Endothelial cell of umbilical vein (primary cell): ENCODE measurements at regions not wholly inside any gene's neighbourhood (a gene's known extent, or its start where the extent isn't known, plus 50 kb on each side); places are given as distances from the start of the nearest gene placed in this dataset.
A peak's percentile ranks its signal among the peaks of the same experiment; 100 is the strongest.

Experiments used
- BruUV-seq: library from RNA; stranded (reverse); fragments of 400-500 nt; replicated peaks from 2 replicates; lab custom pipeline; 2021; lab: Mats Ljungman, UMichigan
- CTCF ChIA-PET: fragments of 300-600, 350-600 bp; sonication (Branson Sonifier 250); formaldehyde crosslinking; loops from one replicate; lab custom pipeline; 2021; ENCODE audit warnings: antibody characterized with exemption, inconsistent platforms; lab: Charles Lee
- POLR2A ChIA-PET: fragments of 300-600, 350-600 bp; sonication (Branson Sonifier 250); formaldehyde crosslinking; loops from one replicate; lab custom pipeline; 2021; ENCODE audit warnings: antibody characterized with exemption, inconsistent platforms; lab: Charles Lee
- DNase-seq: peaks from one replicate; pipeline ENCODE4 v3.0.0-alpha.2; 2011; ENCODE audit warnings: low read depth, low spot score
- FAIRE-seq: peaks from 2 replicates; lab custom pipeline; 2011; peaks lifted over from hg19 to GRCh38; lab: Jason Lieb, UNC
- H2AFZ ChIP-seq: 2 replicates; pipeline ENCODE4 v1.6.0; 2012; ENCODE audit warnings: low read depth, low read length, control low read depth, inconsistent platforms
- H3K27ac ChIP-seq: 2 replicates; pipeline ENCODE4 v1.5.1; 2011; ENCODE audit warnings: low read depth, mild to moderate bottlenecking, control low read depth, low read length, moderate library complexity; ENCODE audit not compliant: insufficient read depth
- H3K27me3 ChIP-seq, 2 experiments: 2 replicates each; pipeline versions ENCODE4 v1.6.0 to v1.6.1; 2011; ENCODE audit warnings: low read length in 2 of 2, mixed read lengths in 1 of 2; ENCODE audit not compliant: control insufficient read depth in 2 of 2, insufficient read depth in 2 of 2
- H3K36me3 ChIP-seq, 2 experiments: 2 replicates in 1 of 2; 3 replicates in 1 of 2; pipeline ENCODE4 v1.5.1; 2011; ENCODE audit warnings: low read length in 2 of 2, mild to moderate bottlenecking in 1 of 2, moderate library complexity in 1 of 2; ENCODE audit not compliant: control insufficient read depth in 2 of 2, insufficient read depth in 2 of 2; ENCODE audit errors: extremely low read depth in 1 of 2
- H3K4me1 ChIP-seq: 3 replicates; pipeline ENCODE4 v1.5.1; 2011; ENCODE audit warnings: mild to moderate bottlenecking, low read length; ENCODE audit not compliant: control insufficient read depth, insufficient read depth; ENCODE audit errors: extremely low read depth
- H3K4me2 ChIP-seq: 2 replicates; pipeline ENCODE4 v1.6.1; 2011; ENCODE audit warnings: low read length, control low read depth, mixed read lengths; ENCODE audit not compliant: insufficient read depth
- H3K4me3 ChIP-seq, 3 experiments: fragments of 200-600 bp in 1 of 3; sonication (generic), shearing (Covaris generic) in 1 of 3; replicated peaks in 1 of 3; 2 replicates each; pipeline ENCODE4 v1.5.1; 2011 to 2016; ENCODE audit warnings: control low read depth in 3 of 3, low read length in 3 of 3, mild to moderate bottlenecking in 2 of 3, inconsistent platforms in 1 of 3, low read depth in 1 of 3, moderate library complexity in 1 of 3; ENCODE audit not compliant: insufficient read depth in 1 of 3
- H3K79me2 ChIP-seq: 2 replicates; pipeline ENCODE4 v1.6.0; 2012; ENCODE audit warnings: low read length, inconsistent platforms; ENCODE audit not compliant: control insufficient read depth, insufficient read depth
- H3K9ac ChIP-seq: replicated peaks from 2 replicates; pipeline ENCODE3; 2011; ENCODE audit warnings: low read length, control low read depth; ENCODE audit not compliant: insufficient read depth; ENCODE audit errors: extremely low read depth
- H3K9me1 ChIP-seq: replicated peaks from 3 replicates; pipeline ENCODE4 v1.6.0; 2011; ENCODE audit warnings: mild to moderate bottlenecking, low read length; ENCODE audit not compliant: control insufficient read depth, insufficient read depth; ENCODE audit errors: extremely low read depth
- H3K9me3 ChIP-seq: replicated peaks from 2 replicates; pipeline ENCODE4 v1.5.1; 2012; ENCODE audit warnings: low read length, inconsistent platforms; ENCODE audit not compliant: control insufficient read depth, insufficient read depth
- H4K20me1 ChIP-seq: replicated peaks from 2 replicates; pipeline ENCODE3; 2011; ENCODE audit warnings: mild to moderate bottlenecking, low read length; ENCODE audit not compliant: control insufficient read depth, insufficient read depth; ENCODE audit errors: extremely low read depth
- EZH2 ChIP-seq: IDR thresholded peaks from 2 replicates; pipeline ENCODE4 v1.6.1; 2012; ENCODE audit warnings: borderline replicate concordance, low read depth, mild to moderate bottlenecking, moderate library complexity, low read length, inconsistent platforms; ENCODE audit not compliant: severe bottlenecking
- FOS ChIP-seq: IDR thresholded peaks from 2 replicates; pipeline ENCODE4 v1.6.1; 2011; ENCODE audit warnings: mild to moderate bottlenecking, low read length, moderate library complexity, borderline replicate concordance; ENCODE audit not compliant: insufficient read depth
- GATA2 ChIP-seq: IDR thresholded peaks from 2 replicates; pipeline ENCODE4 v1.7.0; 2011; ENCODE audit warnings: low read depth, mild to moderate bottlenecking, moderate library complexity, mixed read lengths, low read length; ENCODE audit not compliant: insufficient read length, insufficient read depth
- JUN ChIP-seq: IDR thresholded peaks from 2 replicates; pipeline ENCODE4 v1.6.1; 2011; ENCODE audit warnings: borderline replicate concordance, low read depth; ENCODE audit not compliant: insufficient read length, insufficient read depth
- MAX ChIP-seq: IDR thresholded peaks from 2 replicates; pipeline ENCODE4 v1.6.1; 2011; ENCODE audit not compliant: insufficient read depth, insufficient read length
- MYC ChIP-seq: IDR thresholded peaks from one replicate; pipeline ENCODE4 v1.6.1; 2011; ENCODE audit warnings: mild to moderate bottlenecking, low read depth, low read length
- POLR2A ChIP-seq: IDR thresholded peaks from 2 replicates; pipeline ENCODE4 v1.6.1; 2012; ENCODE audit warnings: low read depth, mild to moderate bottlenecking, control low read depth, low read length
- POLR2AphosphoS5 ChIP-seq: IDR thresholded peaks from 2 replicates; pipeline ENCODE4 v1.6.1; 2012; ENCODE audit warnings: low read depth, mild to moderate bottlenecking, control low read depth, low read length, moderate library complexity; ENCODE audit not compliant: insufficient read depth
- dilution Hi-C: fragments of 300-500 bp; cut with MboI; formaldehyde crosslinking; loops from one replicate; pipeline ENCODE4 v1.15.0; 2019; ENCODE audit warnings: low sequenced_read_pairs; ENCODE audit not compliant: extremely low pct_ligation_motif_present
- intact Hi-C: fragments of 100-400 bp; cut with micrococcal nuclease; formaldehyde crosslinking; loops from one replicate; pipeline ENCODE4 v1.10.0; 2022
- TF ChIP-seq, protein P1 (sequence below), 2 donors: IDR thresholded peaks; 1 replicate in 1 of 2; 2 replicates in 1 of 2; pipeline ENCODE4 v1.5.1; 2011; ENCODE audit warnings: low read length in 2 of 2, mild to moderate bottlenecking in 2 of 2, moderate library complexity in 2 of 2, control low read depth in 1 of 2, inconsistent platforms in 1 of 2, low read depth in 1 of 2; ENCODE audit not compliant: insufficient read depth in 1 of 2; ENCODE audit errors: extremely low read depth in 1 of 2

DNA sequence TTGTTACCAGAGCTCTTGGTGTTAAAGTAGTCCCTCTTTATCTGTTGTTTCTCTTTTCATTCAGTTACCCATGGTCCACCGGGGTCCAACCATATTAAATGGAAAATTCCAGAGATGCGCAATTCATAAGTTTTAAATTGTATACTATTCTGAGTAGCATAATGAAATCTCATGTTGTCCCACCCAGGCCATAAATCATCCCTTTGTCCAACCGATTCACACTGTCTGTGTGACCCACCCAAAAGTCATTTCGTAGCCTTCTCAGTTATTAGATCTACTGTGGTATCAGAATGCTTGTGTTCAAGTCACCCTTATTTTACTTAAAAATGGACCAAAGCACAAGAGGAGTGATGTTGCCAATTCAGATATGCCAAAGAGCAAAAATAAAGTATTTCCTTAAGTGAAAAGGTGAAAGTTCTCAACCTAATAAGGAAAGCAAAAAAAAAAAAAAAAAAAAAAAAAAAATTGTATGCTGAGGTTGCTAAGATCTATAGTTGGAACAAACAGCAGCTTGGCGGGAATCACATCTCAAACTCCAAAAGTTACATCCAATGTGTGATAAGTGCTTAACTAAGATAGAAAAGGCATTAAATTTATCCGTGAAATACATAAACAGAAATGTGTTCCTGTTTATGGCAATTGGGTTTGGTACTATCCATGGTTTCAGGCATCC lies 106.8 kb upstream of the GPBP1 start:
- intact Hi-C loops (no loop called here), dilution Hi-C loops (no loop called here)
- ChIA-PET POLR2A (no interaction called here), CTCF (no interaction called here)
- Histone ChIP-seq H3K9me1 (no peaks in the 10 kb centered on the region), H3K36me3 (no peaks in the 10 kb centered on the region), H3K27ac (no peak overlapping the region), H3K9me3 (no peaks in the 10 kb centered on the region), H3K27me3 (peaks cover under 1 to 2% of the 10 kb centered on the region in 2 experiments), H3K9ac (no peak overlapping the region), H3K79me2 (no peaks in the 10 kb centered on the region), H3K4me1 (no peaks in the 10 kb centered on the region), H4K20me1 (no peaks in the 10 kb centered on the region), H2AFZ (no peak overlapping the region), H3K4me3 (no peak overlapping the region), H3K4me2 (no peak overlapping the region)
- no peak for DNase-seq
- TF ChIP-seq POLR2A = no peak
- TF ChIP-seq, protein P1, sequence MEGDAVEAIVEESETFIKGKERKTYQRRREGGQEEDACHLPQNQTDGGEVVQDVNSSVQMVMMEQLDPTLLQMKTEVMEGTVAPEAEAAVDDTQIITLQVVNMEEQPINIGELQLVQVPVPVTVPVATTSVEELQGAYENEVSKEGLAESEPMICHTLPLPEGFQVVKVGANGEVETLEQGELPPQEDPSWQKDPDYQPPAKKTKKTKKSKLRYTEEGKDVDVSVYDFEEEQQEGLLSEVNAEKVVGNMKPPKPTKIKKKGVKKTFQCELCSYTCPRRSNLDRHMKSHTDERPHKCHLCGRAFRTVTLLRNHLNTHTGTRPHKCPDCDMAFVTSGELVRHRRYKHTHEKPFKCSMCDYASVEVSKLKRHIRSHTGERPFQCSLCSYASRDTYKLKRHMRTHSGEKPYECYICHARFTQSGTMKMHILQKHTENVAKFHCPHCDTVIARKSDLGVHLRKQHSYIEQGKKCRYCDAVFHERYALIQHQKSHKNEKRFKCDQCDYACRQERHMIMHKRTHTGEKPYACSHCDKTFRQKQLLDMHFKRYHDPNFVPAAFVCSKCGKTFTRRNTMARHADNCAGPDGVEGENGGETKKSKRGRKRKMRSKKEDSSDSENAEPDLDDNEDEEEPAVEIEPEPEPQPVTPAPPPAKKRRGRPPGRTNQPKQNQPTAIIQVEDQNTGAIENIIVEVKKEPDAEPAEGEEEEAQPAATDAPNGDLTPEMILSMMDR (IDR thresholded peaks at IDR 0.05; ENCODE audit: extremely low read depth in 1 of 2, insufficient read depth in 1 of 2, low read depth in 1 of 2, low read length in 2 of 2) = no peak
- no peak for TF ChIP-seq EZH2
- no peak for TF ChIP-seq POLR2AphosphoS5
- no peak for TF ChIP-seq JUN
- TF ChIP-seq FOS = no peak
- no peak for TF ChIP-seq MAX
- no peak for TF ChIP-seq GATA2
- TF ChIP-seq MYC = no peak
- peak; percentile 67 for FAIRE-seq
- BruUV-seq = no TSS peak
